Right atrium auricular region (tissue), 2 donors: ENCODE measurements at regions not wholly inside any gene's neighbourhood (a gene's known extent, or its start where the extent isn't known, plus 50 kb on each side); places are given as distances from the start of the nearest gene placed in this dataset.

Experiments
- DNase-seq: peaks from one replicate; pipeline ENCODE4 v3.0.0-alpha.2; 2019; ENCODE audit warnings: low spot score
- H3K27ac ChIP-seq, 2 donors: fragments of 200-600 bp; sonication (generic); 1 replicate in 1 of 2; 2 replicates in 1 of 2; pipeline ENCODE4 v1.5.1; 2016 to 2019
- H3K27me3 ChIP-seq, 2 donors: fragments of 200-600 bp; sonication (generic); one replicate each; pipeline versions ENCODE4 v1.5.1 to v1.6.0; 2017 to 2019
- H3K36me3 ChIP-seq: fragments of 200-600 bp; sonication (generic); one replicate; pipeline ENCODE4 v1.5.1; 2016
- H3K4me1 ChIP-seq, 2 donors: fragments of 200-600 bp; sonication (generic); one replicate each; pipeline versions ENCODE4 v1.5.1 to v1.6.0; 2017 to 2019
- H3K4me3 ChIP-seq, 2 donors: fragments of 200-600 bp; sonication (generic); 1 replicate in 1 of 2; 2 replicates in 1 of 2; pipeline ENCODE4 v1.5.1; 2017 to 2019; ENCODE audit warnings: mild to moderate bottlenecking in 1 of 2, moderate library complexity in 1 of 2
- H3K9me3 ChIP-seq, 2 donors: fragments of 200-600 bp; sonication (generic); one replicate each; pipeline ENCODE4 v1.5.1; 2019
- CTCF ChIP-seq, 2 donors: fragments of 200-600 bp; sonication (generic); IDR thresholded peaks; one replicate each; pipeline ENCODE4 v1.5.1; 2019; ENCODE audit warnings: antibody characterized with exemption in 2 of 2

DNA sequence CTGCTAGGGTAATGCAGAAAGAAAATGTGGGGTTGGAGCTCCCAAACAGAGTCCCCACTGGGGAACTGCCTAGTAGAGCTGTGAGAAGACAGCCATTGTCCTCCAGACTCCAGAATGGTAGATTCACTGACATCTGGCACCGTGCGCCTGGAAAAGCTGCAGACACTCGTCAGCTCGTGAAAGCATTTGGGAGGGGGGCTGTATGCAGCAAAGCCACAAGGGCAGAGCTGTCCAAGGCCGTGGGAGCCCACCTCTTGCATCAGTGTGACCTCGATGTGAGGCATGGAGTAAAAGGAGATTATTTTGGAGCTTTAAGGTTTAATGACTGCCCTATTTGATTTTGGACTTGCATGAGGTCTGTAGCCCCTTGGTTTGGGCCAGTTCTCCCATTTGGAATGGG, 242.9 kb downstream of the VGLL3 start:
- no peak overlapping the region for H3K4me3 ChIP-seq
- H3K36me3 ChIP-seq = no peaks in the 10 kb centered on the region
- H3K4me1 ChIP-seq = no peaks in the 10 kb centered on the region
- no peaks in the 10 kb centered on the region for H3K9me3 ChIP-seq
- no peak overlapping the region for H3K27ac ChIP-seq
- no peaks in the 10 kb centered on the region for H3K27me3 ChIP-seq
- DNase-seq = no peak
- no peak for TF ChIP-seq CTCF (IDR thresholded peaks at IDR 0.05)

GRCh38 chr3:86744051-86744450, 246.9 kb downstream of the VGLL3 start:
- DNase-seq = no peak
- no peaks in the 10 kb centered on the region for H3K9me3 ChIP-seq

DNA sequence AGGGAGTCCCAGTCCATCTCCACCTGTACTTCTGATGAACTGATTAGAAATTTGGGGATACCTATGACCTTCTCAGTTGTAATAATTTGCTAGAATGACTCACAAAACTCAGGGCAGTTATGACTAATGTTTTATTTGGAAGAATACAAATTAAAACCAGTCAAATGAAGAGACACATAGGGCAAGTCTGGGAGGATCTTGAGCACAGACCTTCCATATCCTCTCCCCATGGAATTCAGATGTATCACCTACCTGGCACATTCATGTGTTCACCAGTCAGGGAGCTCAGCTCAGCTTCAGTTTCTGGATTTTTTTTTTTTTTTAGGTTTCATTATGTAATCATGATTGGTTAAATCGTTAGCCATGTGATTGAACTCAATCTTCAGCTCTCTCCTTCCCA, 247.7 kb downstream of the VGLL3 start:
- Histone ChIP-seq H3K4me1 (no peaks in the 10 kb centered on the region), H3K4me3 (no peak overlapping the region), H3K9me3 (no peaks in the 10 kb centered on the region), H3K36me3 (no peaks in the 10 kb centered on the region), H3K27ac (no peak overlapping the region), H3K27me3 (no peaks in the 10 kb centered on the region)
- TF ChIP-seq CTCF (IDR thresholded peaks at IDR 0.05) = no peak
- no peak for DNase-seq

More at GRCh38 chr3:86744051-86744450, 246.9 kb downstream of the VGLL3 start:
- TF ChIP-seq CTCF (IDR thresholded peaks at IDR 0.05) = no peak
- no peak overlapping the region for H3K4me3 ChIP-seq
- H3K27ac ChIP-seq = no peak overlapping the region
- no peaks in the 10 kb centered on the region for H3K27me3 ChIP-seq
- no peaks in the 10 kb centered on the region for H3K36me3 ChIP-seq
- H3K4me1 ChIP-seq = no peaks in the 10 kb centered on the region

GRCh38 chr3:86740751-86741150, 250.2 kb downstream of the VGLL3 start:
- TF ChIP-seq CTCF (IDR thresholded peaks at IDR 0.05) = no peak
- Histone ChIP-seq H3K4me1 (no peaks in the 10 kb centered on the region), H3K27ac (no peak overlapping the region), H3K9me3 (no peaks in the 10 kb centered on the region), H3K36me3 (no peaks in the 10 kb centered on the region), H3K27me3 (no peaks in the 10 kb centered on the region), H3K4me3 (no peak overlapping the region)
- no peak for DNase-seq

- Histone ChIP-seq H3K4me1 (no peaks in the 10 kb centered on the region), H3K27ac (no peak overlapping the region), H3K36me3 (no peaks in the 10 kb centered on the region), H3K4me3 (no peak overlapping the region), H3K27me3 (no peaks in the 10 kb centered on the region), H3K9me3 (no peaks in the 10 kb centered on the region)
- no peak for DNase-seq
- no peak for TF ChIP-seq CTCF (IDR thresholded peaks at IDR 0.05)
These were observed 251.7 kb downstream of the VGLL3 start for GRCh38 chr3:86739244-86739643.

- no peaks in the 10 kb centered on the region for H3K27me3 ChIP-seq
- DNase-seq = no peak
- no peaks in the 10 kb centered on the region for H3K4me1 ChIP-seq
- H3K36me3 ChIP-seq = no peaks in the 10 kb centered on the region
- H3K9me3 ChIP-seq = no peaks in the 10 kb centered on the region
- H3K4me3 ChIP-seq = no peak overlapping the region
- no peak for TF ChIP-seq CTCF (IDR thresholded peaks at IDR 0.05)
- H3K27ac ChIP-seq = no peak overlapping the region
These were observed 252.3 kb downstream of the VGLL3 start for GRCh38 chr3:86738684-86739083.
